Right renal cortex interstitium (tissue), 3 donors: ENCODE measurements at regions not wholly inside any gene's neighbourhood (a gene's known extent, or its start where the extent isn't known, plus 50 kb on each side); places are given as distances from the start of the nearest gene placed in this dataset.

Experiments used
- DNase-seq, 3 donors: peaks; one replicate each; pipeline ENCODE4 v3.0.0-alpha.2; 2013; ENCODE audit warnings: low read depth in 3 of 3, low spot score in 2 of 3

DNA sequence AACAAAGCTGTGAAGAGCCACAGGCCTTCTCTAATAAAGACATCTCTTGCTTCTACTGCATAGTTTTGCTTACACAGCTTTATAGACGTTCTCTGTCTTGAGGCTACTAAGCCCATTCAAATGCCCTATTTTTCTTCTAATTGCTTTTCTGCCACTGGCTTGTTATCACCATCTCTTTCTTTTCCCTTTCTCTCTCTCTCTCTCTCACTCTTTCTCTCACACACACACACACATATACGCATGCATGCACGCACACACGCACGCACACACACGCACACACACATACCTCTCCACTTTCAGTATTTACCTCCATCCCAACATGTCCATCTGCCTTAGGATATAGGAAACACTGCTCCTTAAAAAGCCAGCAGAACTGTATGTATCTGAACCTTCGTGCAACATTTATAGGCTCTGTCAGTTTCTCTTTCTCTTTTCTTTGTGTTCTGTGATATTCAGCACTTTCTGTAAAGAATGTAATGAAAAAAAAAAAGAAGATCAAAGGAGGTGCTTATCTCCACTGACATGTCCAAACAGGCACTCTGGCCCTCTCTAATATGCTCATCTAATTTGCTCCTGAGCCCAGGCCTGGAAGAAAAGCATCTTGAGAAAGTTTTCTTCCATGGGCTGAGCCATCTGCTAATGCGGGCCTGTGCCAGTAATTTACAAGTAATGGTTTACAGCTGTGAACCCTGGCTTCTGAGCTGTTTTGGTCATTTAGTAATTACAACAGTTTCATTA is 1046.7 kb upstream of the MAP3K7 start:
- DNase-seq, result no peak

DNA sequence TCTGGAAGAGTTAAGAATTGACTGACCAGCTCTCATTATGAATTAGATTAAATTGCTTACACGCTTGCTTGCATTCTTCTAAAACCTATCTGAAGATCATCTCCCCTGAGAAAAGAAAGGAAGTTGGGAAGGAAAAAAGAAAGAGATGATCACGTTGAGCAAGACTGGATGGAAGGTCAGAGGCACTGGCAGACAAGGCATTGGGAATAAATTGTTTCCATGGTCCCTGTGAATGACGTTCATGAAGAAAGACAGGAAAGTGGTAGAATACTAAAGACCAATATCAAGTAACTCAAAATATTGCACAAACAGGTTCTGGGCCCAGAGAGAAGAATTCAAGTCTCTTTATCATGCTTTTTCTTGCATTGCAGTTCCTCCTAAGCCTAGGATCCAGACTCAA is 1045.4 kb upstream of the MAP3K7 start:
- no peak for DNase-seq

GRCh38 chr6:91631227-91631626 is 1044.4 kb upstream of the MAP3K7 start:
- no peak for DNase-seq

DNA sequence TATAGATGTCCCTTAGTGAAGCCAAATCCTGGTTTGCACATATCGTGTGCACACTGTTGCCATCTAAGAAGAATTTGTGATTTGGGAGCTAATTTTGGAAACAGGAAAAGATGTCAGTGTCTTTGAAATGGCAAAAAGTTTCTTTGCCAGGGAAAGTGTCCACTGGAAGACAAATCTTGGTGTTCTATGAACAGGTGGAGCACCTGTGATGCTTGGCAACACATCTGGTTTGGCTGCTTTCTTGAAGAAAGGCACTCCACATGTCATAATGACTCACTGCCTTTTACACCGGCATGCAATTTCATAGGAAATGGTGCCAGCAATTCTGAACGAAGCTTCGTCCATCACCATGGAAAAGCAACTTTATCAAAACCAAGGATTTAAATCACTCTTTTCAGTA is 1040.0 kb upstream of the MAP3K7 start:
- no peak for DNase-seq

GRCh38 chr6:91613481-91613880 is 1026.6 kb upstream of the MAP3K7 start:
- DNase-seq, result no peak

DNA sequence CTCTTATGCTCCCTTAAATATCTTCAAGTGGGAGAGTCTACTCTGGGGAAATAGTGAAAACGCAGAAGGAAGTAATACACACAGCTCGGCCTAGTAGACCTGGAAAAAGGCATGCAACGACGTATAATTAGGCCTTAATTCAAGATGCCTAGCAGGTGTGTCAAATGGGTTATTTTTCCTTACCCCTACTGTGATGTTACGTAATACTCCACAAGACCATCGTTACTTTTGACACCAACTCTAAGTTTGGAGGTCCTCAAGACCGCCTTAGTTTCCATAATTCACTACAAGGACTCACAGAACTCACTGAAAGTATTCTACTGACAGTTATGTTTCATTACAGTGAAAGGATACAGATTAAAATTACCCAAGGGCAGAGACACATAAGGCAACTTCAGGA is 1024.3 kb upstream of the MAP3K7 start:
- DNase-seq, result no peak

DNA sequence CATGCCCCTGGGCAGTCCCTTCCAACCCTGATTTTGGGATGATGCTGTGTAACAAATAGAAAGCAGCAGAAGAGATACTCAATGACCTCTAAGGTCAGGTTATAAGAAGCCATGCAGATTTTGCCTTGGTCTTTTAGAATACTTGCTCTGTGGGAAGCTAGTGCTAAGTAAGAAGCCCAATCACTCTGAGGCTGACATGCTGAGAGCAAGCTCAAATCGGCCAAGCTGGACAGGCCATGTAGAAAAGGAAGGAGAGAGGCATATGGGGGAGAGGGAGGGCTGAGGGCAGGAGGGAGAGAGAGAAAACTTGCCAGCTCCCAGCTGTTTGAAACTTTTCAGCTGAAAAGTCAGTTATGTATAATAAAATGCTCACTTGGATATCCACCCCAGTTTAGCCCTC is 1021.6 kb upstream of the MAP3K7 start:
- no peak for DNase-seq

DNA sequence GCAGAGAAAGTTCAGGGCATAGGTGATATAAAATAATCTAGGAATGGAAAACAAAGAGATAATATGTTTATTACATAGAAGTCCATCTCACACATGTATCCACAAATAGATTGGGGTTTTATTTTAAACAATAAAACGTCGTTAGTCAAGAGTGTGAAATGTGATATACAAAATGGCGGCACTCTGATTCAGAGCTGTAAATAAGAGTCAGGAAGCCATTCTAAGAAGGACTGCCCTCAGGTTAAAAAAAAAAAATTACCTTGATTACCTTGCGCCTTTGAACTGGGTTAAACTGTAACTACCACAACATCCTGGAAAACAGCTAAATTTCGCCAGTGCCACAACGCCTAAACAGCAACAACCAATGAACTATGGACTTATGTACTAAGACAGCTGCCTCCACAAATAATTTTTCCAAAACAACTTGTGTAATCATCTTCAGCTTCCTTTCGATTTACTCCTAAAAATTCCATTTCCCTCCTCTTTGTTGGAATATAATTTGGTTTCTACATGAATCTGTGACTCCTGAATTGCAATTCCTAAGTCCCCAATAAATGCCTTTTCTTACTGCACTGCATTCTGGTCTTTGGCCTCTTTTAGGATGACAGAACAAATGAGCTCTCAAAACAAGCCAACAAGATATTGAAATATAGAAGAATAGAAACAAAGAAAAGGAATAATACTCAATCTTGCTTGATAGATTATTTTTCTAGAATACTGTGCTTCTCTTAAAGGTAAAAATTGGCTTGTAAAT is 1019.5 kb upstream of the MAP3K7 start:
- DNase-seq, result no peak

GRCh38 chr6:91600561-91600960 is 1013.7 kb upstream of the MAP3K7 start:
- DNase-seq, result no peak

DNA sequence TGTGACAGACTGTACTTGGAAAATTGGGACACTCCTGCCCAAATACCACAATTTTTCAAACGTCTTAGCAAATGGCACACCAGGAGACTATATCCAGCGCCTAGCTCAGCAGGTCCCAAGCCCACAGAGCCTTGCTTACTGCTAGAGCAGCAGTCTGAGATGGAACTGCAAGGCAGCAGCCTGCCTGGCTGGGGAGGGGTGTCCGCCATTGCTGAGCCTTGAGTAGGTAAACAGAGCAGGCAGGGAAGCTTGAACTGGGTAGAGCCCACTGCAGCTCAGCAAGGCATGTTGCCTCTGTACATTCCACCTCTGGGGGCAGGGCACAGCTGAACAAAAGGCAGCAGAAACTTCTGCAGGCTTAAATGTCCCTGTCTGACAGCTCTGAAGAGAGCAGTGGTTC is 1003.3 kb upstream of the MAP3K7 start:
- no peak for DNase-seq

GRCh38 chr6:91580635-91581034 is 993.8 kb upstream of the MAP3K7 start:
- DNase-seq, result no peak

- DNase-seq, result no peak
These were observed 988.2 kb upstream of the MAP3K7 start for GRCh38 chr6:91575032-91575431.

DNA sequence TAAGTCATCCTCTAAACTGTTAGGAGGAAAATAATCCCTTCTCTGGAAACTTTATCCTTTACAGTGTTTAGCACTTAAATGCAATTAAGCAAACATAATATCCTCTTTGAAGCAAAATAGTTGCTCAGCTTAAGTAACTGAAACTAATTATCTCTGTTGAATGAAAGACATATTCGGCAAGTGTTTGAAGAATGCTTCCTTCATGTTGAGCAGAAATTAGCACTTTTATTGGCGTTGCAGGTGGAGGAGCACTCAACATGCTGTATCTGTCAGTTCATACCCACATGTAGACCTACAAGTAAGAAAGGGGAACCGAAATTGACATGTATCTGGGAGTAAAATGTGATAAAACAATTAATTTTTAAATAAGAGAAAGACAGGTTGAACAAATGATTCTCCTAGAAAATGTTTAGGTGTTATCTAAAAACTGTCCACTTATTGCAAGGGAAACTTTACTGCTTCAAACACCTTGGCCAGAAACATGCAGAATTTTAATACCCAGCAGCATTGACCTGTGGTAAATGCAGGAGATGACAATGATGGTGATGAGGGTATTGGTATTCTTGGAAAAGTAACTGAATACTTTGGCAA is 987.0 kb upstream of the MAP3K7 start:
- DNase-seq, result no peak

DNA sequence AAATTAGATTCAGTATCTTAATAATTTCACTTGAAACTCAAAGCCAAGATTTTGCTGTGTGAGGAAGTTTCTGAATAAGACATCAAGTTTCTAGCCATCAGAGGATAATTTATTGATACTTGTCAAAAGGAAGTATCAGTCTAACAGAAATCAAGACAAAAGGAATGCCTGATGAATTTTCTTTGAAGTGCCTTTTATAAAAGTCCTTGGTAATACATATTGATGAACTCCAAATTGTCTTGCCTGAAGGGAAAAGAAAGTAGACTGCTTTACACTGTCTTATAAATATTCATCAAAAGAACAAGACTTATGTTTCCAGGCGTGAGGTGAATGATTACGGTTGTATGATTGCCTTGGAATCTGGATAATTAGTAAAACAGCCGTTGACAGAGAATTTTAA is 986.0 kb upstream of the MAP3K7 start:
- no peak for DNase-seq

GRCh38 chr6:91569071-91569470 is 982.2 kb upstream of the MAP3K7 start:
- DNase-seq, result no peak

GRCh38 chr6:91566467-91566866 is 979.6 kb upstream of the MAP3K7 start:
- DNase-seq, result no peak

GRCh38 chr6:91565207-91565606 is 978.3 kb upstream of the MAP3K7 start:
- no peak for DNase-seq

DNA sequence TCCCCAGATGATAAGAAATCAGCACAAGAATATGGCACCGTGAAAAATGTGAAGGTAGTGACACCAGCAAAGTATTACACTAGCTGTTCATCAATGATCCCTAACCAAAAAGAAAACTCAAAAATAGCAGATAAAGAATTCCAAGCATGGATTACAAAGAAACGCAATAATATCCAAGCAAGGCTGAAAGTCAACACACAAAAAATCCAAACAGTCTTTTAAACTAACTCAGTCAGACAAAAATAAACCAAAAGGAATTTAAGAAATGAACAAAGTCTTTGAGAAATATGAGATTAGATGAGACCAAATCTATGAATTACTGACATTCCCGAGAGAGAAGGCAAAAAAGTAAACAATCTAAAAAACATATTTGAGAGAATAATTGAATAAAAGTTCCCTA is 976.1 kb upstream of the MAP3K7 start:
- no peak for DNase-seq

DNA sequence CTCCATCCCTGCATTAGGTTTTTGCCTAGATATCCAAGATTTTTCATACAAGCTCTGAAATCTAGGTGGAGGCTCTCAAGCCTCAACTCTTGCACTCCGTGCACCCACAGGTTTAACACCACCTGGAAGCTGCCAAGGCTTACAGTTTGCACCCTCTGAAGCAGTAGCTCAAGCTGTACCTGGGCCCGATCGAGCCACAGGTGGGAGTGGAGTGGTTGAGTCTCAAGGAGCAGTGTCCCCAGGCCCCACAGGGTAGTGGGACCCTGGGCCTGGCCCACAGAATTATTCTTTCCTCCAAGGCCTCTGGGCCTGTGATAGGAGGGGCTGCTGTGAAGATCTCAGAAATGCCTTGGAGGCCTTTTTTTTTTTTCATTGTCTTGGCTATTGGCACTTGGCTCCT is 973.5 kb upstream of the MAP3K7 start:
- no peak for DNase-seq

GRCh38 chr6:91540902-91541301 is 954.0 kb upstream of the MAP3K7 start:
- DNase-seq, result no peak

DNA sequence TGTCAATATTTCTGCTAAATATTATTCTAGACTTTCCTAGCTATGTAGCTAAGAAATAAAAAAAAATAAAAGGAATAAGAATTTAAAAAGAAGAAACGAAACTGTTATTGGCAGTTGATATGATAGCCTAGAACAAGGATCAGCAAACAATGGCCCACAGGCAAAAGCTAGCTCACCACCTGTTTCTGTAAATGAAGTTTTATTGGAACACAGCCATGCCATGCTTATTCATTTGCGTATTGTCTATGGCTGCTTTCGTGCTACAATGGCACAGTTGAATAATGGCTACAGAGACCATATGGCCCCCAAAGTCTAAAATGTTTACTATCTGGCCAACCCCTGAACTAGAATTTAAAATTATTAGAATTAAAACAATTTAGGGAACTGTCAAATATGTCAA is 952.6 kb upstream of the MAP3K7 start:
- no peak for DNase-seq

GRCh38 chr6:91538622-91539021 is 951.8 kb upstream of the MAP3K7 start:
- no peak for DNase-seq
